Loucy (cell line): ENCODE measurements at regions not wholly inside any gene's neighbourhood (a gene's known extent, or its start where the extent isn't known, plus 50 kb on each side); places are given as distances from the start of the nearest gene placed in this dataset.

Experiments used
- H2AFZ ChIP-seq: fragments of 200-600 bp; sonication (generic); 2 replicates; pipeline ENCODE4 v1.6.0; 2016; ENCODE audit warnings: antibody characterized with exemption, mild to moderate bottlenecking, low read length, moderate library complexity
- H3F3A ChIP-seq: fragments of 200-600 bp; 2 replicates; pipeline ENCODE4 v1.6.0; 2016; ENCODE audit warnings: antibody characterized with exemption, low read depth, mild to moderate bottlenecking
- H3K27me3 ChIP-seq: fragments of 200-600 bp; sonication (generic); 2 replicates; pipeline ENCODE4 v1.6.1; 2014; ENCODE audit warnings: low read length, mild to moderate bottlenecking; ENCODE audit not compliant: insufficient read depth, poor library complexity, severe bottlenecking
- H3K36me3 ChIP-seq: fragments of 200-600 bp; sonication (generic); 2 replicates; pipeline ENCODE4 v1.6.1; 2016; ENCODE audit warnings: low read length; ENCODE audit not compliant: insufficient read depth
- H3K4me1 ChIP-seq: fragments of 200-600 bp; sonication (generic); 2 replicates; pipeline ENCODE4 v1.5.1; 2014; ENCODE audit warnings: low read length, mild to moderate bottlenecking; ENCODE audit not compliant: insufficient read depth, poor library complexity, severe bottlenecking
- H3K4me2 ChIP-seq: fragments of 200-600 bp; sonication (generic); 2 replicates; pipeline ENCODE4 v1.6.0; 2014; ENCODE audit warnings: antibody characterized with exemption, low read length, low read depth, mild to moderate bottlenecking; ENCODE audit not compliant: poor library complexity, severe bottlenecking
- H3K4me3 ChIP-seq: fragments of 200-600 bp; sonication (generic); 2 replicates; pipeline ENCODE4 v1.5.1; 2014; ENCODE audit warnings: low read length, mild to moderate bottlenecking, mixed read lengths; ENCODE audit not compliant: poor library complexity, severe bottlenecking
- H3K79me2 ChIP-seq: fragments of 200-600 bp; sonication (generic); 2 replicates; pipeline ENCODE4 v1.6.1; 2014; ENCODE audit warnings: low read length; ENCODE audit not compliant: insufficient read depth
- H3K9ac ChIP-seq: fragments of 200-600 bp; sonication (generic); 2 replicates; pipeline ENCODE4 v1.6.0; 2014; ENCODE audit warnings: mild to moderate bottlenecking, low read depth, low read length, moderate library complexity; ENCODE audit not compliant: poor library complexity, severe bottlenecking
- H3K9me2 ChIP-seq: fragments of 200-600 bp; sonication (generic); replicated peaks from 2 replicates; pipeline ENCODE4 v1.6.1; 2016; ENCODE audit warnings: low read depth, low read length, mixed read lengths
- H3K9me3 ChIP-seq: fragments of 200-600 bp; sonication (generic); 2 replicates; pipeline ENCODE4 v1.6.1; 2014; ENCODE audit warnings: mild to moderate bottlenecking, antibody characterized with exemption, low read length, low read depth; ENCODE audit not compliant: insufficient read depth
- H4K20me1 ChIP-seq: fragments of 200-600 bp; sonication (generic); 2 replicates; pipeline ENCODE4 v1.6.0; 2014; ENCODE audit warnings: antibody characterized with exemption, low read length, mild to moderate bottlenecking; ENCODE audit not compliant: insufficient read depth, poor library complexity, severe bottlenecking
- EZH2phosphoT487 ChIP-seq: fragments of 200-600 bp; IDR thresholded peaks from 2 replicates; pipeline ENCODE4 v1.6.1; 2018; ENCODE audit warnings: antibody characterized with exemption, mild to moderate bottlenecking, moderate library complexity, borderline replicate concordance
- TF ChIP-seq, protein P1 (sequence below): fragments of 200-600 bp; sonication (generic); conservative IDR thresholded peaks from 2 replicates; pipeline ENCODE4 v1.5.1; 2014; ENCODE audit warnings: mild to moderate bottlenecking, antibody characterized with exemption, low read length

DNA sequence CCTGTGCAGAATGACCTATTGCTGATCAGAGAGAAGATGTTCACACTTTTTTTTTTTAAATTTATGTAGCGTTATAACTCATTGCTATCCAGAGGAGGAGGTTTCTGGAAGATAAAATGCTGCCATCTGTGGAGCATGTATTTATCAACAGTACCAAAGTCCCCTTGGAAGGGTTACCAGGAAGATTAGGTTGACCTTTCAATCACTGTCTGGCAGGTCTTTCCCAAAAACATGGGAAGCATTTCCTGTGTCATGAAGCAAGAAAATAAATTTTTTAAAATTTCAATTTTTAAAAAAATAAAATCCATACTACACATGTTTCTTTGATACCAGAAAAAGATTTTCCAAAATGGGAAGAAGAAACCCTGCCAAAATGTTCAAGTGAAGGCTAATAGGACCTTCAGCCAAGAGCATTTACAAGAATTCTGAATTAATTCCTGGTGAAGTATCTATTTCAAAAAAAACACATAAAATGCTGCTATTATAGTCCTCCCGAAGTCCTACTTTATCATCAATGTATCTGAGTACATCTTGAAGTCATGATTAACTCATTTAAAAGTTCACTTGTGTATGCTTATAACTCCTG is 143.9 kb upstream of the RND3 start:
- H3K4me1 ChIP-seq: no peaks in the 10 kb centered on the region
- H4K20me1 ChIP-seq: no peaks in the 10 kb centered on the region
- no peaks in the 10 kb centered on the region for H3K27me3 ChIP-seq
- no peaks in the 10 kb centered on the region for H3K9me2 ChIP-seq
- H3K4me2 ChIP-seq: no peak overlapping the region
- no peak overlapping the region for H3K4me3 ChIP-seq
- no peaks in the 10 kb centered on the region for H3K79me2 ChIP-seq
- H3K9me3 ChIP-seq: no peaks in the 10 kb centered on the region
- no peaks in the 10 kb centered on the region for H3F3A ChIP-seq
- no peaks in the 10 kb centered on the region for H3K36me3 ChIP-seq
- H2AFZ ChIP-seq: no peak overlapping the region
- TF ChIP-seq, protein P1, sequence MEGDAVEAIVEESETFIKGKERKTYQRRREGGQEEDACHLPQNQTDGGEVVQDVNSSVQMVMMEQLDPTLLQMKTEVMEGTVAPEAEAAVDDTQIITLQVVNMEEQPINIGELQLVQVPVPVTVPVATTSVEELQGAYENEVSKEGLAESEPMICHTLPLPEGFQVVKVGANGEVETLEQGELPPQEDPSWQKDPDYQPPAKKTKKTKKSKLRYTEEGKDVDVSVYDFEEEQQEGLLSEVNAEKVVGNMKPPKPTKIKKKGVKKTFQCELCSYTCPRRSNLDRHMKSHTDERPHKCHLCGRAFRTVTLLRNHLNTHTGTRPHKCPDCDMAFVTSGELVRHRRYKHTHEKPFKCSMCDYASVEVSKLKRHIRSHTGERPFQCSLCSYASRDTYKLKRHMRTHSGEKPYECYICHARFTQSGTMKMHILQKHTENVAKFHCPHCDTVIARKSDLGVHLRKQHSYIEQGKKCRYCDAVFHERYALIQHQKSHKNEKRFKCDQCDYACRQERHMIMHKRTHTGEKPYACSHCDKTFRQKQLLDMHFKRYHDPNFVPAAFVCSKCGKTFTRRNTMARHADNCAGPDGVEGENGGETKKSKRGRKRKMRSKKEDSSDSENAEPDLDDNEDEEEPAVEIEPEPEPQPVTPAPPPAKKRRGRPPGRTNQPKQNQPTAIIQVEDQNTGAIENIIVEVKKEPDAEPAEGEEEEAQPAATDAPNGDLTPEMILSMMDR: no peak
- TF ChIP-seq EZH2phosphoT487: no peak
- no peak overlapping the region for H3K9ac ChIP-seq

DNA sequence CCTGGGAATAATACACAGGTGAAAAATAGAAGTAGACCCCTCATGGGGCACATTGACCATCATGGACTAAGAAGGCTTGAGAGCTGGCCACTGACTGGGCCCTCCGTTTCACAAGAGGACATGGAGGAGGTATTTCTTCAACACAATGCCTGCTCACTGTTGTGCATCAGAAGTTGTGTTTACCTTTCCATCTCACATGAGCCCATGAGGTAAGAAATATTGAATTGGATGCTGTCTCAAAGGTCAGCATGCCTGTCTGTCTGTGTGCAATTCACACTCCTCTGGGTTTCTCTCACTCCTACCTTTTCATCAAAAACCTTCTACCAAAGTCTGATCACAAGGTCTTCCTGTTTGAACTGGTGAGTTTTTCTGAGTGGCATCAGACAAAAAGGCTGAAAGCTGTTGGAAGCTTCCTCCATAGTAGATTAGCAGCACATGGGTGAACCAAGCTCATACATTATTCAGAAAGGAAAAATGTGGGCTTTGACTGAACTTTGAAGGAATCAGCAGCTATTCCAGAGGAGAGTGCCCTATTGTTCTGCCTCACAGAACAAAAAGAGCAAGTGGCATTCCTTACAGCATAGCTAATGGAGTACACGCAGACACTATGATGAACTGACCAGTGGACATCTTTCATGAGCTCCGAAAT is 143.2 kb upstream of the RND3 start:
- Histone ChIP-seq H3K9me3 (no peaks in the 10 kb centered on the region), H3K36me3 (no peaks in the 10 kb centered on the region), H4K20me1 (no peaks in the 10 kb centered on the region), H3K79me2 (no peaks in the 10 kb centered on the region), H2AFZ (no peak overlapping the region), H3F3A (no peaks in the 10 kb centered on the region), H3K9me2 (no peaks in the 10 kb centered on the region), H3K4me3 (no peak overlapping the region), H3K27me3 (no peaks in the 10 kb centered on the region), H3K4me2 (no peak overlapping the region), H3K9ac (no peak overlapping the region), H3K4me1 (no peaks in the 10 kb centered on the region)
- TF ChIP-seq, protein P1: no peak
- TF ChIP-seq EZH2phosphoT487: no peak

DNA sequence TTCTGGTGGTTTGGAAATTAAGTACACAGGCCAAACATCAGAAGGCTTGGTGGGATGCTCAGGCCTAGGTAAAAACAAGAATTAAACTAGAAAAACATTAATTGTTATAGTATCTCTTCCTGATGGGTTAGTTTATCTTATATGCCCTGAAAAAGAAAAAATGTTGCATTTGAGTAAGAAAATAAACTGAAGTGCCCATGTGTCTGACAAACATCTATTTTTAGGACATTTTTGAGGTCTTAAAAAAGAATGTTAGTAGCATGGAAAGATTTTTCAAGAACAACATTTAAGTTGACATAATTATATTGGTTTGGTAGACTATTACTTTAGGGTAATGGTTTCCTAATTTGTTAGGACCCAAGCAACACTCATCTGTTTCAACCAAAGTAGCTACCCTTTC is 140.1 kb upstream of the RND3 start:
- Histone ChIP-seq H4K20me1 (no peaks in the 10 kb centered on the region), H3K9me2 (no peaks in the 10 kb centered on the region), H3K4me2 (no peak overlapping the region), H3K9me3 (peaks cover 3% of the 10 kb centered on the region; the same call in 1 of the 2 replicates), H3K4me3 (no peak overlapping the region), H3K27me3 (no peaks in the 10 kb centered on the region), H3K4me1 (peaks cover 16% of the 10 kb centered on the region), H3K9ac (no peak overlapping the region), H3F3A (0 out of 2 replicates have a peak, but pooled peaks cover 3% of the 10 kb centered on the region), H3K36me3 (no peaks in the 10 kb centered on the region), H2AFZ (no peak overlapping the region), H3K79me2 (no peaks in the 10 kb centered on the region)
- TF ChIP-seq EZH2phosphoT487: no peak
- TF ChIP-seq, protein P1: no peak
